PFSK-1 (cell line): ENCODE measurements at regions not wholly inside any gene's neighbourhood (a gene's known extent, or its start where the extent isn't known, plus 50 kb on each side); places are given as distances from the start of the nearest gene placed in this dataset.

Experiments
- POLR2AphosphoS5 ChIP-seq: IDR thresholded peaks from 2 replicates; pipeline ENCODE4 v1.6.1; 2012; ENCODE audit warnings: low read depth, mild to moderate bottlenecking, control low read depth, low read length, moderate library complexity
- SIN3A ChIP-seq: IDR thresholded peaks from 2 replicates; pipeline ENCODE4 v1.6.1; 2012; ENCODE audit warnings: mild to moderate bottlenecking, low read length, moderate library complexity, borderline replicate concordance; ENCODE audit not compliant: insufficient read depth
- TAF1 ChIP-seq: IDR thresholded peaks from 2 replicates; pipeline ENCODE4 v1.6.1; 2012; ENCODE audit warnings: low read length, control low read depth, borderline replicate concordance; ENCODE audit not compliant: insufficient read depth
- TF ChIP-seq, protein P1 (sequence below), 2 experiments: IDR thresholded peaks; 2 replicates each; pipeline versions ENCODE4 v1.6.1 to v1.8.0; 2011 to 2012; ENCODE audit warnings: low read depth in 2 of 2, low read length in 2 of 2, control low read depth in 1 of 2, inconsistent platforms in 1 of 2, mild to moderate bottlenecking in 1 of 2, moderate library complexity in 1 of 2; ENCODE audit not compliant: insufficient read depth in 1 of 2

DNA sequence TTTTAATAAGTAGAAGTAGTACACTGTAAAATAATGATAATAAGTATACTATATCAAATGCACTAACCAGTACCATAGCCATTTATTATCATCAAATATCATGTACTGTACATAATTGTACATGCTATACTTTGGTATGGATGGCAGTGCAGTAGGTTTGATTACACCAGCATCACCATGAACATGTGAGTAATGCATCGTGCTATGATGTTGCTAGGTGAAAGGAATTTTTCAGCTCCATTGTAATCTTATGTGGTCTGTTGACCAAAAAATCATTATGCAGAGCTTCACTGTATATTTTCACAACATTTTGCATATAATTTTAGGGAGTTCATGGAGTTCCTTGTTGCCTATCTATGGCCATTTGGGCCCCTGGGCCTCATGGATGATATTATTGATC is 72.2 kb upstream of the HMHB1 start:
- no peak for TF ChIP-seq SIN3A
- TF ChIP-seq POLR2AphosphoS5 = no peak
- TF ChIP-seq, protein P1, sequence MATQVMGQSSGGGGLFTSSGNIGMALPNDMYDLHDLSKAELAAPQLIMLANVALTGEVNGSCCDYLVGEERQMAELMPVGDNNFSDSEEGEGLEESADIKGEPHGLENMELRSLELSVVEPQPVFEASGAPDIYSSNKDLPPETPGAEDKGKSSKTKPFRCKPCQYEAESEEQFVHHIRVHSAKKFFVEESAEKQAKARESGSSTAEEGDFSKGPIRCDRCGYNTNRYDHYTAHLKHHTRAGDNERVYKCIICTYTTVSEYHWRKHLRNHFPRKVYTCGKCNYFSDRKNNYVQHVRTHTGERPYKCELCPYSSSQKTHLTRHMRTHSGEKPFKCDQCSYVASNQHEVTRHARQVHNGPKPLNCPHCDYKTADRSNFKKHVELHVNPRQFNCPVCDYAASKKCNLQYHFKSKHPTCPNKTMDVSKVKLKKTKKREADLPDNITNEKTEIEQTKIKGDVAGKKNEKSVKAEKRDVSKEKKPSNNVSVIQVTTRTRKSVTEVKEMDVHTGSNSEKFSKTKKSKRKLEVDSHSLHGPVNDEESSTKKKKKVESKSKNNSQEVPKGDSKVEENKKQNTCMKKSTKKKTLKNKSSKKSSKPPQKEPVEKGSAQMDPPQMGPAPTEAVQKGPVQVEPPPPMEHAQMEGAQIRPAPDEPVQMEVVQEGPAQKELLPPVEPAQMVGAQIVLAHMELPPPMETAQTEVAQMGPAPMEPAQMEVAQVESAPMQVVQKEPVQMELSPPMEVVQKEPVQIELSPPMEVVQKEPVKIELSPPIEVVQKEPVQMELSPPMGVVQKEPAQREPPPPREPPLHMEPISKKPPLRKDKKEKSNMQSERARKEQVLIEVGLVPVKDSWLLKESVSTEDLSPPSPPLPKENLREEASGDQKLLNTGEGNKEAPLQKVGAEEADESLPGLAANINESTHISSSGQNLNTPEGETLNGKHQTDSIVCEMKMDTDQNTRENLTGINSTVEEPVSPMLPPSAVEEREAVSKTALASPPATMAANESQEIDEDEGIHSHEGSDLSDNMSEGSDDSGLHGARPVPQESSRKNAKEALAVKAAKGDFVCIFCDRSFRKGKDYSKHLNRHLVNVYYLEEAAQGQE (IDR thresholded peaks at IDR 0.05; ENCODE audit: insufficient read depth in 1 of 2, low read depth in 2 of 2, low read length in 2 of 2) = no peak
- no peak for TF ChIP-seq TAF1
